NB4 (cell line): ENCODE measurements at regions not wholly inside any gene's neighbourhood (a gene's known extent, or its start where the extent isn't known, plus 50 kb on each side); places are given as distances from the start of the nearest gene placed in this dataset.

Source experiments
- CTCF ChIP-seq: IDR thresholded peaks from one replicate; pipeline ENCODE4 v1.5.1; 2012; ENCODE audit warnings: low read depth, low read length
- MYC ChIP-seq: IDR thresholded peaks from 2 replicates; pipeline ENCODE4 v1.6.1; 2011; ENCODE audit warnings: low read depth, low read length

DNA sequence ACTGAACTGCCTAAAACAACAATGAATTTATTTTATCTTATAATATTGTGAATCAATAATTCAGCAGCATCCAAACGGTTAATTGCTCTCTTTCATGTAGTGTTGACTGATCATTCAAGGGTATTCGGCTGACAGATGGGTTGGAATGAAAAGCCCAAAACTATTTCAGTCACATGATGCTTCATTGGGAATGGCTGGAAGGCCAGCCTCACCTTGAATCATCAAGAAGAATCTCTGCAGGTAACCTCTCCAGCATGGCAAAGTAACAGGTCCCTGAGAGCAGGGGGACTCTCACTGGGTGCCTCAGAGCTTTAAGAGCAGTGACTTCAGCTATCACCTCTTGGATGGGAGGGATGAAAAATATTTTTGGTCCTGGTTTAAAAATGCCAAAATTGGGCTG lies 1395.7 kb downstream of the OLFM4 start:
- TF ChIP-seq MYC (no peak), CTCF (no peak)
